GM13977 (cell line): ENCODE measurements at regions not wholly inside any gene's neighbourhood (a gene's known extent, or its start where the extent isn't known, plus 50 kb on each side); places are given as distances from the start of the nearest gene placed in this dataset.
"Not testable (repeated sequence)": the region's sequence is repeated elsewhere in the genome, so short reads cannot be mapped to it uniquely, and the experiment has no call there.

Experiments
- DNase-seq: peaks from one replicate; pipeline ENCODE4 v3.0.0; 2012; ENCODE audit warnings: low spot score
- CTCF ChIP-seq: IDR thresholded peaks from 2 replicates; pipeline ENCODE4 v1.5.1; 2012; ENCODE audit warnings: mild to moderate bottlenecking, control low read depth; ENCODE audit not compliant: insufficient read depth; ENCODE audit errors: extremely low read depth, missing control alignments
- in situ Hi-C: fragments of 300-500 bp; cut with MboI; formaldehyde crosslinking; loops from one replicate; pipeline ENCODE4 v1.12.0; 2022; ENCODE audit warnings: low sequenced_read_pairs, low pct_unique_long_range_greater_than_20kb, mixed read lengths, inconsistent platforms; ENCODE audit not compliant: unreplicated experiment

- no peak for DNase-seq
- no peak for TF ChIP-seq CTCF
- in situ Hi-C loops, result no loop called here
These were observed 128.7 kb downstream of the KBTBD2 start for GRCh38 chr7:32762925-32763293.

- in situ Hi-C loops, DNase-seq: not testable (repeated sequence)
These were observed 129.2 kb downstream of the KBTBD2 start for GRCh38 chr7:32762206-32762924.

GRCh38 chr7:32761451-32762205 lies 129.9 kb downstream of the KBTBD2 start:
- in situ Hi-C loops, result no loop called here
- no peak for DNase-seq
- TF ChIP-seq CTCF, result no peak

- in situ Hi-C loops, DNase-seq: not testable (repeated sequence)
These were observed 130.8 kb downstream of the KBTBD2 start for GRCh38 chr7:32760755-32761154.

- in situ Hi-C loops, DNase-seq: not testable (repeated sequence)
These were observed 131.7 kb downstream of the KBTBD2 start for GRCh38 chr7:32759859-32760258.

GRCh38 chr7:32753872-32754271 lies 137.7 kb downstream of the KBTBD2 start:
- in situ Hi-C loops, DNase-seq: not testable (repeated sequence)

GRCh38 chr7:32748337-32748736 lies 143.2 kb downstream of the KBTBD2 start:
- DNase-seq, in situ Hi-C loops: not testable (repeated sequence)

- in situ Hi-C loops, DNase-seq: not testable (repeated sequence)
These were observed 144.0 kb downstream of the KBTBD2 start for GRCh38 chr7:32747443-32748148.

- in situ Hi-C loops, result not testable (repeated sequence)
These were observed 149.6 kb downstream of the KBTBD2 start for GRCh38 chr7:32741853-32742476.

GRCh38 chr7:32739749-32740148 lies 151.8 kb downstream of the KBTBD2 start:
- in situ Hi-C loops, DNase-seq: not testable (repeated sequence)

More at GRCh38 chr7:32741853-32742476, 149.6 kb downstream of the KBTBD2 start:
- DNase-seq, result not testable (repeated sequence)

GRCh38 chr7:32738390-32738789 lies 153.2 kb downstream of the KBTBD2 start:
- DNase-seq, in situ Hi-C loops: not testable (repeated sequence)

GRCh38 chr7:32732767-32733166 lies 158.8 kb downstream of the KBTBD2 start:
- DNase-seq, in situ Hi-C loops: not testable (repeated sequence)

GRCh38 chr7:32729335-32729675 lies 162.3 kb downstream of the KBTBD2 start:
- in situ Hi-C loops, DNase-seq: not testable (repeated sequence)

- DNase-seq, result peak; percentile 42
- in situ Hi-C loops, result not testable (repeated sequence)
These were observed 162.9 kb downstream of the KBTBD2 start for GRCh38 chr7:32728412-32729334.
